HG03457 (cell line): ENCODE measurements at regions not wholly inside any gene's neighbourhood (a gene's known extent, or its start where the extent isn't known, plus 50 kb on each side); places are given as distances from the start of the nearest gene placed in this dataset.

Experiments used
- ATAC-seq: cut with Tn5 transposase; IDR thresholded peaks from one replicate; pipeline ENCODE4 v1.9.1; 2021; ENCODE audit warnings: moderate number of reproducible peaks; ENCODE audit not compliant: unreplicated experiment

- no peak for ATAC-seq
Measured at GRCh38 chr18:22542406-22542835, 124.7 kb upstream of the CTAGE1 start.

- ATAC-seq: no peak
Measured at GRCh38 chr18:22543769-22544168, 126.1 kb upstream of the CTAGE1 start.

- no peak for ATAC-seq
Measured at GRCh38 chr18:22544626-22545025, 126.9 kb upstream of the CTAGE1 start.

- no peak for ATAC-seq
Measured at GRCh38 chr18:22545066-22545760, 127.5 kb upstream of the CTAGE1 start.

- ATAC-seq: no peak
Measured at GRCh38 chr18:22546905-22547570, 129.3 kb upstream of the CTAGE1 start.

- ATAC-seq: no peak
Measured at GRCh38 chr18:22547807-22548561, 130.3 kb upstream of the CTAGE1 start.

GRCh38 chr18:22549260-22549937 is 131.7 kb upstream of the CTAGE1 start:
- ATAC-seq: no peak

- ATAC-seq: no peak
Measured at GRCh38 chr18:22550366-22550765, 132.7 kb upstream of the CTAGE1 start.

GRCh38 chr18:22550861-22551260 is 133.1 kb upstream of the CTAGE1 start:
- no peak for ATAC-seq

GRCh38 chr18:22551536-22552151 is 133.9 kb upstream of the CTAGE1 start:
- no peak for ATAC-seq

GRCh38 chr18:22552254-22552653 is 134.5 kb upstream of the CTAGE1 start:
- ATAC-seq: no peak

GRCh38 chr18:22552899-22553460 is 135.3 kb upstream of the CTAGE1 start:
- ATAC-seq: no peak

GRCh38 chr18:22556222-22557167 is 138.8 kb upstream of the CTAGE1 start:
- ATAC-seq: no peak

GRCh38 chr18:22557168-22557941 is 139.6 kb upstream of the CTAGE1 start:
- ATAC-seq: no peak

GRCh38 chr18:22558945-22559385 is 141.2 kb upstream of the CTAGE1 start:
- no peak for ATAC-seq

GRCh38 chr18:22559414-22560274 is 141.9 kb upstream of the CTAGE1 start:
- ATAC-seq: no peak

GRCh38 chr18:22560275-22560610 is 142.5 kb upstream of the CTAGE1 start:
- ATAC-seq: no peak

- ATAC-seq: no peak
Measured at GRCh38 chr18:22560797-22561196, 143.1 kb upstream of the CTAGE1 start.
